OCI-LY7 (cell line): ENCODE measurements at regions not wholly inside any gene's neighbourhood (a gene's known extent, or its start where the extent isn't known, plus 50 kb on each side); places are given as distances from the start of the nearest gene placed in this dataset.

ENCODE experiments used
- BruUV-seq: library from RNA; stranded (reverse); fragments of 400-500 nt; replicated peaks from 2 replicates; lab custom pipeline; 2021; lab: Mats Ljungman, UMichigan
- CTCF ChIA-PET: fragments of 300-600 bp; sonication (Branson Sonifier 250); formaldehyde crosslinking; loops from one replicate; lab custom pipeline; 2022; ENCODE audit warnings: antibody characterized with exemption; ENCODE audit not compliant: unreplicated experiment; lab: Charles Lee
- POLR2A ChIA-PET: fragments of 300-600 bp; sonication (Branson Sonifier 250); formaldehyde crosslinking; loops from one replicate; lab custom pipeline; 2022; ENCODE audit warnings: antibody characterized with exemption; lab: Charles Lee
- DNase-seq: peaks from one replicate; pipeline ENCODE4 v3.0.0-alpha.2; 2015; ENCODE audit warnings: low spot score
- H2AFZ ChIP-seq: fragments of 200-600 bp; sonication (generic), shearing (Covaris generic); 2 replicates; pipeline ENCODE4 v1.6.1; 2014; ENCODE audit warnings: mild to moderate bottlenecking, antibody characterized with exemption, low read length, moderate library complexity
- H3K27ac ChIP-seq: fragments of 200-600 bp; sonication (generic); 2 replicates; pipeline ENCODE4 v1.5.1; 2014; ENCODE audit warnings: mixed run types, low read depth, mild to moderate bottlenecking, moderate library complexity, low read length, inconsistent platforms; ENCODE audit not compliant: poor library complexity, severe bottlenecking
- H3K36me3 ChIP-seq: fragments of 200-600 bp; sonication (generic); 2 replicates; pipeline ENCODE4 v1.6.1; 2014; ENCODE audit warnings: mild to moderate bottlenecking, antibody characterized with exemption, low read length, moderate library complexity, mixed read lengths; ENCODE audit not compliant: insufficient read depth
- H3K4me1 ChIP-seq: fragments of 200-600 bp; sonication (generic); 2 replicates; pipeline ENCODE4 v1.5.1; 2014; ENCODE audit warnings: mild to moderate bottlenecking, low read length; ENCODE audit not compliant: insufficient read depth, poor library complexity, severe bottlenecking
- H3K4me2 ChIP-seq: fragments of 200-600 bp; sonication (generic); 2 replicates; pipeline ENCODE4 v1.6.1; 2014; ENCODE audit warnings: mild to moderate bottlenecking, low read length
- H3K4me3 ChIP-seq: fragments of 200-600 bp; sonication (generic); 2 replicates; pipeline ENCODE4 v1.5.1; 2014; ENCODE audit warnings: mild to moderate bottlenecking, low read depth, low read length; ENCODE audit not compliant: poor library complexity, severe bottlenecking
- H3K79me2 ChIP-seq: fragments of 200-600 bp; sonication (generic); 2 replicates; pipeline ENCODE4 v1.6.1; 2016; ENCODE audit warnings: low read depth, mild to moderate bottlenecking, low read length, moderate library complexity, mixed read lengths; ENCODE audit not compliant: insufficient read depth
- H3K9me2 ChIP-seq: fragments of 200-600 bp; sonication (generic); 2 replicates; pipeline ENCODE4 v1.6.1; 2016; ENCODE audit warnings: mild to moderate bottlenecking, low read length, mixed read lengths; ENCODE audit not compliant: insufficient read depth
- H3K9me3 ChIP-seq: fragments of 200-600 bp; sonication (generic); 2 replicates; pipeline ENCODE4 v1.6.1; 2014; ENCODE audit warnings: mild to moderate bottlenecking, mixed run types, low read length, mixed read lengths
- H4K20me1 ChIP-seq: fragments of 200-600 bp; sonication (generic); 2 replicates; pipeline ENCODE4 v1.6.1; 2014; ENCODE audit warnings: mild to moderate bottlenecking, antibody characterized with exemption, low read length, moderate library complexity, mixed read lengths; ENCODE audit not compliant: insufficient read depth
- EZH2phosphoT487 ChIP-seq: fragments of 200-600 bp; sonication (generic); IDR thresholded peaks from 2 replicates; pipeline ENCODE4 v1.6.1; 2018; ENCODE audit warnings: low read depth, borderline replicate concordance, mild to moderate bottlenecking, mixed run types, antibody characterized with exemption, low read length, moderate library complexity, mixed read lengths
- intact Hi-C: fragments of 100-400 bp; cut with micrococcal nuclease; formaldehyde crosslinking; loops from one replicate; pipeline ENCODE4 v1.10.0; 2022; ENCODE audit not compliant: unreplicated experiment
- TF ChIP-seq, protein P1 (sequence below): fragments of 200-600 bp; sonication (generic); conservative IDR thresholded peaks from 2 replicates; pipeline ENCODE4 v1.5.1; 2014; ENCODE audit warnings: mild to moderate bottlenecking, antibody characterized with exemption, low read length, moderate library complexity, mixed read lengths

GRCh38 chr7:53988376-53988775 is 553.8 kb upstream of the VSTM2A start:
- no peaks in the 10 kb centered on the region for H3K79me2 ChIP-seq
- no peaks in the 10 kb centered on the region for H3K9me2 ChIP-seq
- H2AFZ ChIP-seq, result no peak overlapping the region
- H3K9me3 ChIP-seq, result no peaks in the 10 kb centered on the region
- H4K20me1 ChIP-seq, result no peaks in the 10 kb centered on the region
- no peak overlapping the region for H3K4me2 ChIP-seq
- intact Hi-C loops, result no loop called here
- no peak overlapping the region for H3K4me3 ChIP-seq
- no peaks in the 10 kb centered on the region for H3K4me1 ChIP-seq
- POLR2A ChIA-PET, result no interaction called here
- H3K27ac ChIP-seq, result no peak overlapping the region
- no peaks in the 10 kb centered on the region for H3K36me3 ChIP-seq
- BruUV-seq, result no TSS peak
- DNase-seq, result no peak
- CTCF ChIA-PET, result no interaction called here
- TF ChIP-seq EZH2phosphoT487, result no peak
- TF ChIP-seq, protein P1, sequence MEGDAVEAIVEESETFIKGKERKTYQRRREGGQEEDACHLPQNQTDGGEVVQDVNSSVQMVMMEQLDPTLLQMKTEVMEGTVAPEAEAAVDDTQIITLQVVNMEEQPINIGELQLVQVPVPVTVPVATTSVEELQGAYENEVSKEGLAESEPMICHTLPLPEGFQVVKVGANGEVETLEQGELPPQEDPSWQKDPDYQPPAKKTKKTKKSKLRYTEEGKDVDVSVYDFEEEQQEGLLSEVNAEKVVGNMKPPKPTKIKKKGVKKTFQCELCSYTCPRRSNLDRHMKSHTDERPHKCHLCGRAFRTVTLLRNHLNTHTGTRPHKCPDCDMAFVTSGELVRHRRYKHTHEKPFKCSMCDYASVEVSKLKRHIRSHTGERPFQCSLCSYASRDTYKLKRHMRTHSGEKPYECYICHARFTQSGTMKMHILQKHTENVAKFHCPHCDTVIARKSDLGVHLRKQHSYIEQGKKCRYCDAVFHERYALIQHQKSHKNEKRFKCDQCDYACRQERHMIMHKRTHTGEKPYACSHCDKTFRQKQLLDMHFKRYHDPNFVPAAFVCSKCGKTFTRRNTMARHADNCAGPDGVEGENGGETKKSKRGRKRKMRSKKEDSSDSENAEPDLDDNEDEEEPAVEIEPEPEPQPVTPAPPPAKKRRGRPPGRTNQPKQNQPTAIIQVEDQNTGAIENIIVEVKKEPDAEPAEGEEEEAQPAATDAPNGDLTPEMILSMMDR, result no peak

- no peak overlapping the region for H3K4me2 ChIP-seq
- ChIA-PET CTCF (no interaction called here), POLR2A (no interaction called here)
- no peak for DNase-seq
- intact Hi-C loops, result no loop called here
- H2AFZ ChIP-seq, result no peak overlapping the region
- no peaks in the 10 kb centered on the region for H3K9me3 ChIP-seq
- H3K4me3 ChIP-seq, result no peak overlapping the region
- no peaks in the 10 kb centered on the region for H3K9me2 ChIP-seq
- TF ChIP-seq, protein P1, result no peak
- no peak for TF ChIP-seq EZH2phosphoT487
- no peaks in the 10 kb centered on the region for H4K20me1 ChIP-seq
- no TSS peak for BruUV-seq
- no peaks in the 10 kb centered on the region for H3K36me3 ChIP-seq
- H3K79me2 ChIP-seq, result no peaks in the 10 kb centered on the region
- no peak overlapping the region for H3K27ac ChIP-seq
- H3K4me1 ChIP-seq, result no peaks in the 10 kb centered on the region
Measured at GRCh38 chr7:53993224-53993623, 549.0 kb upstream of the VSTM2A start.

- no peak overlapping the region for H3K27ac ChIP-seq
- no peaks in the 10 kb centered on the region for H3K9me2 ChIP-seq
- H3K4me2 ChIP-seq, result no peak overlapping the region
- no peak overlapping the region for H2AFZ ChIP-seq
- DNase-seq, result no peak
- no peaks in the 10 kb centered on the region for H3K4me1 ChIP-seq
- intact Hi-C loops, result no loop called here
- H4K20me1 ChIP-seq, result no peaks in the 10 kb centered on the region
- H3K36me3 ChIP-seq, result no peaks in the 10 kb centered on the region
- H3K79me2 ChIP-seq, result no peaks in the 10 kb centered on the region
- CTCF ChIA-PET, result no interaction called here
- no peak overlapping the region for H3K4me3 ChIP-seq
- no peaks in the 10 kb centered on the region for H3K9me3 ChIP-seq
- no peak for TF ChIP-seq EZH2phosphoT487
- TF ChIP-seq, protein P1, result no peak
- BruUV-seq, result no TSS peak
- POLR2A ChIA-PET, result no interaction called here
Measured at GRCh38 chr7:53996876-53997275, 545.3 kb upstream of the VSTM2A start.
